GM12878 (cell line): ENCODE measurements at regions not wholly inside any gene's neighbourhood (a gene's known extent, or its start where the extent isn't known, plus 50 kb on each side); places are given as distances from the start of the nearest gene placed in this dataset.

Experiments used
- CBX5 ChIP-seq: sonication (generic); IDR thresholded peaks from 2 replicates; pipeline ENCODE4 v1.6.1; 2016; ENCODE audit warnings: low read depth, moderate library complexity, mild to moderate bottlenecking, inconsistent platforms
- EP300 ChIP-seq, 2 experiments: fragments of 150-350 bp in 1 of 2; IDR thresholded peaks; 2 replicates each; pipeline ENCODE4 v1.6.1; 2011 to 2012; ENCODE audit warnings: low read depth in 2 of 2, low read length in 2 of 2, borderline replicate concordance in 1 of 2, improper control_type of control experiment in 1 of 2, inconsistent platforms in 1 of 2; ENCODE audit not compliant: control insufficient read depth in 1 of 2
- EZH2 ChIP-seq: IDR thresholded peaks from 2 replicates; pipeline ENCODE4 v1.6.1; 2012; ENCODE audit warnings: low read depth, mild to moderate bottlenecking, control low read depth, inconsistent platforms, low read length, borderline replicate concordance; ENCODE audit not compliant: control insufficient read depth
- MXI1 ChIP-seq: fragments of 150-350 bp; IDR thresholded peaks from 2 replicates; pipeline ENCODE4 v1.6.1; 2011; ENCODE audit warnings: low read depth, mild to moderate bottlenecking, inconsistent platforms, low read length, improper control_type of control experiment
- NR2C2 ChIP-seq: IDR thresholded peaks from 2 replicates; pipeline ENCODE4 v1.6.1; 2011; ENCODE audit warnings: borderline replicate concordance, low read depth; ENCODE audit not compliant: control insufficient read depth, insufficient read length
- POLR2AphosphoS5 ChIP-seq: IDR thresholded peaks from 2 replicates; pipeline ENCODE4 v1.6.1; 2011; ENCODE audit warnings: mild to moderate bottlenecking, low read length, inconsistent platforms
- RB1 ChIP-seq: fragments of 450-650 bp; formaldehyde crosslinking; IDR thresholded peaks from 2 replicates; pipeline ENCODE4 v1.6.1; 2017; ENCODE audit warnings: mild to moderate bottlenecking, borderline replicate concordance
- RFX5 ChIP-seq: IDR thresholded peaks from 2 replicates; pipeline ENCODE4 v1.6.1; 2011; ENCODE audit warnings: low read depth, low read length, improper control_type of control experiment
- SREBF2 ChIP-seq: IDR thresholded peaks from 2 replicates; pipeline ENCODE4 v1.6.1; 2012; ENCODE audit warnings: mild to moderate bottlenecking, low read length
- ZBTB40 ChIP-seq: fragments of 450-650 bp; IDR thresholded peaks from 2 replicates; pipeline ENCODE4 v1.6.1; 2016; ENCODE audit warnings: mild to moderate bottlenecking, moderate library complexity, borderline replicate concordance
- ZNF274 ChIP-seq: IDR thresholded peaks from one replicate; pipeline ENCODE4 v1.8.0; 2011; ENCODE audit not compliant: insufficient read length, insufficient read depth
- ZNF592 ChIP-seq: fragments of 450-650 bp; IDR thresholded peaks from 2 replicates; pipeline ENCODE4 v1.6.1; 2017; ENCODE audit warnings: mild to moderate bottlenecking, moderate library complexity
- TF ChIP-seq, protein P1 (sequence below), 3 experiments: IDR thresholded peaks in 2 of 3; conservative IDR thresholded peaks in 1 of 3; 2 replicates each; pipeline ENCODE4 v1.5.1; 2011; ENCODE audit warnings: low read depth in 3 of 3, low read length in 3 of 3, mild to moderate bottlenecking in 3 of 3, control low read depth in 2 of 3, moderate library complexity in 2 of 3, inconsistent platforms in 1 of 3, mixed read lengths in 1 of 3; ENCODE audit not compliant: control insufficient read depth in 2 of 3, insufficient read depth in 1 of 3; ENCODE audit errors: extremely low read depth in 1 of 3
- TF ChIP-seq, protein P2 (sequence below): IDR thresholded peaks from 2 replicates; pipeline ENCODE4 v1.6.1; 2012; ENCODE audit warnings: low read depth, low read length, improper control_type of control experiment

DNA sequence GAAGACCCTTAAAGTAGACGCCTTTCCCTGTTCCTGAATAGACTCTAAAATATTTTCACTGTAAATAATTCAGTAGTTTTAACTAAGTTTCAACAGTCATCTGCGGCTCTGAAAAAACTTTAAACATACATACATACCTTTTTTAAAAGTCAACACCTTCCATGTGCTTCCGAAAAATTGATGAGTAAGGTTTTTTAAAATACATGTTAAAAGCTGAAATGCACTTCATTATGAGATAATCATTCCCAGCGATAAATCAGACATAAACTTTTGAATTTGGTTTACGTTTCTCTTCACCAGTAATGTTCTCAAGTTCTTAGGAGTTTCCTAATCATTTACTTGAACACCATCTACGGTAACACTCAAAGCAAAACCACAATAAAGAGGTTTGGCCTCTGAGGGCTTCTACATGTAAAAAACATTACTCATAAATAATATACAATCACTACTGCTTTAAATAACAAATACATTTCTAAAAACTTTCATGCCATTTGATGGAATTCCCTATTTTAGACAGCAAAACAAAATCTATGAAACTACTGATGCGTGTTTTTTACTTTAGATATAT, 403.5 kb downstream of the SHQ1 start:
- TF ChIP-seq NR2C2: no peak
- no peak for TF ChIP-seq MXI1
- TF ChIP-seq, protein P1, sequence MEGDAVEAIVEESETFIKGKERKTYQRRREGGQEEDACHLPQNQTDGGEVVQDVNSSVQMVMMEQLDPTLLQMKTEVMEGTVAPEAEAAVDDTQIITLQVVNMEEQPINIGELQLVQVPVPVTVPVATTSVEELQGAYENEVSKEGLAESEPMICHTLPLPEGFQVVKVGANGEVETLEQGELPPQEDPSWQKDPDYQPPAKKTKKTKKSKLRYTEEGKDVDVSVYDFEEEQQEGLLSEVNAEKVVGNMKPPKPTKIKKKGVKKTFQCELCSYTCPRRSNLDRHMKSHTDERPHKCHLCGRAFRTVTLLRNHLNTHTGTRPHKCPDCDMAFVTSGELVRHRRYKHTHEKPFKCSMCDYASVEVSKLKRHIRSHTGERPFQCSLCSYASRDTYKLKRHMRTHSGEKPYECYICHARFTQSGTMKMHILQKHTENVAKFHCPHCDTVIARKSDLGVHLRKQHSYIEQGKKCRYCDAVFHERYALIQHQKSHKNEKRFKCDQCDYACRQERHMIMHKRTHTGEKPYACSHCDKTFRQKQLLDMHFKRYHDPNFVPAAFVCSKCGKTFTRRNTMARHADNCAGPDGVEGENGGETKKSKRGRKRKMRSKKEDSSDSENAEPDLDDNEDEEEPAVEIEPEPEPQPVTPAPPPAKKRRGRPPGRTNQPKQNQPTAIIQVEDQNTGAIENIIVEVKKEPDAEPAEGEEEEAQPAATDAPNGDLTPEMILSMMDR (IDR thresholded peaks at IDR 0.05 in 2 of 3, conservative IDR thresholded peaks at IDR 0.05 in 1 of 3; ENCODE audit: control insufficient read depth in 2 of 3, extremely low read depth in 1 of 3, insufficient read depth in 1 of 3, low read depth in 3 of 3, low read length in 3 of 3): no peak
- TF ChIP-seq, protein P2, sequence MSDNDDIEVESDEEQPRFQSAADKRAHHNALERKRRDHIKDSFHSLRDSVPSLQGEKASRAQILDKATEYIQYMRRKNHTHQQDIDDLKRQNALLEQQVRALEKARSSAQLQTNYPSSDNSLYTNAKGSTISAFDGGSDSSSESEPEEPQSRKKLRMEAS: no peak
- TF ChIP-seq ZNF592: no peak
- TF ChIP-seq RB1: no peak
- TF ChIP-seq POLR2AphosphoS5: no peak
- no peak for TF ChIP-seq EZH2
- TF ChIP-seq ZBTB40: no peak
- no peak for TF ChIP-seq RFX5
- no peak for TF ChIP-seq CBX5
- TF ChIP-seq ZNF274: no peak
- TF ChIP-seq SREBF2: no peak
- TF ChIP-seq EP300 (IDR thresholded peaks at IDR 0.05; ENCODE audit: borderline replicate concordance in 1 of 2, control insufficient read depth in 1 of 2, low read depth in 2 of 2, low read length in 2 of 2): no peak
